ENCODE measurements at regions not wholly inside any gene's neighbourhood (a gene's known extent, or its start where the extent isn't known, plus 50 kb on each side); places are given as distances from the start of the nearest gene placed in this dataset.
"Not testable (repeated sequence)": the region's sequence is repeated elsewhere in the genome, so short reads cannot be mapped to it uniquely, and the experiment has no call there.

DNA sequence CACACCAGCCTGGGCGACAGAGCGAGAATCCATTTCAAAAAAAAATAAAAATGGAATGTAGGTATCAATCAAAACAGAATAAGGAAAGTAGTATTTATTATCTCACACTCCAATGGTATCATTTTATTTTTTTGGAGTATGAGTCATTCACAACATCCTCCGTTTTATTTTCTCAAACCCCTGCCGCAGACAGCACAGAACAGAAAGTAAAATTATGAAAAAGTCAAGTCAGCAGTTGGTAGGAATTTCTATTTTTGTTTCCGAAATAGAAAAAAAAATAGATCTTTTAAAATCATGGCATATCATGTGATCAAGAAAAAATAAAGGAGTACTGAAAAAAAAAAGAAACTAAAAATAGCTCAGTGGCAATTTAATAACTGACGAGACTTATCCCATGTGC is 490.7 kb upstream of the TENM3 start:
- no peak for ATAC-seq

DNA sequence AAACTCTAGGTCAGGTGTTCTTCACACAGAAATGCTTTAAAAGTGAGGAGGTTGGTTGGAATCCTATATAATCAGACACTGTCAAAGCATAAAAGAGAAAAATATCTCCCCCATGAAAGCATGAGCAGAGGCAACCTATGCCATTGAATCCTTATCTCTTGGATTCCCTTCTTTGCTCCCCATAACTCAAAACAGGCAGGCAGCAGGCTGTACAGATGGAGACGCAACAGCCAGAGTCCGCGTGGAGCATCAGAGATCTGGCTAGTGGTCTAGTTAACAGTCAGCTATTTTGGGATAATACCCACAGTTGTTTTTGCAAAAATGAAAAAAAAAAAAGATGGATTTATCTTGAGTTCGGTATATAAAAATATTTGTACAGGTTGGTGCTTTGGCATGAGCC is 490.0 kb upstream of the TENM3 start:
- ATAC-seq: no peak

DNA sequence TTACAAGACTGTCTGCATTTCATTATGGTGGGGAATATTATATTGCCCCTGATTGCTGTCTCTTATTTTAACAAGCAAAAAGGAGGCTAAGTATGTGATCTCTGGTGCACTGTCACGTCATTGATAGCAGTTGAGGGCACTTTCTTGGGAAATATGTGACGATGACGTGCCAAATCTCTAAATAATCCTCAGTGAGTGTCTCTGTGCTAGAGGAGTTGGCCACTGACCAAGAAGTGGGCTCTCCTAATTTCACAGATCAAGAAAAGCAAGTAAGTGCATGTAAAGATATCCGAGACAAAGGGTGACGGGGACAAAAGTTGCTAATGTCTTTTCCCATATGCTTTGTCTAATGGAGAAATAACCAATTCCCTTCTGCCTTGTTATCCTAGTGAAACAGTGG is 487.4 kb upstream of the TENM3 start:
- no peak for ATAC-seq

DNA sequence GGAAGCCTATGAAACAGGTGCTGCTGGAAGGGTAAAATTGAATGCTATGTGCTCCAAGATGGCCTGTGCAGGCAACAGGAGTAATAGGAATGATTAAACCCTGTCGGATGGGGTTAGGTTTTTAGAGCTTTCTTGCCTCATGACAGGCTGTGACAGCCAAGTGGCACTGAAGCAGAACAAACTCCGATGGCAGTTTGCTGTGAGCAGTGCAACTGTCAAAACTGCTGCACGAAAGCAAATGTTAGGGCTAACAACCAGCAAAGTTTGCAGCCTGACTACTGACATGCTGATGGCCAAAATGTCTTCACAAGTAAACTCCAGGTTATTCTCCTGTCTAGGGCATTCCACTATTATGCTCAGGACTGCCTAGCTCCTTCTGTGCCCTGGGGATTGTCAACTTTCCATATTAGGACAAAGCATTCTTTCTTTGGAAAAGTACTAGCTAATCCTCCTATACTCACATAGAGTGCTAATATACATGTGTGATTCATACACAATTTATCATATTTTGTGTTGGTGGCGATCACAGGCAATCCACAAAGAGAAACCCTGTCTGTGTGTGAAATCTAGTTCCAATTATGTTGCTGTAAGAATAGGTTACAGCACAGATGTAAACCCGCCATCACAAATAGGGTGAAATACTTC is 486.6 kb upstream of the TENM3 start:
- no peak for ATAC-seq

DNA sequence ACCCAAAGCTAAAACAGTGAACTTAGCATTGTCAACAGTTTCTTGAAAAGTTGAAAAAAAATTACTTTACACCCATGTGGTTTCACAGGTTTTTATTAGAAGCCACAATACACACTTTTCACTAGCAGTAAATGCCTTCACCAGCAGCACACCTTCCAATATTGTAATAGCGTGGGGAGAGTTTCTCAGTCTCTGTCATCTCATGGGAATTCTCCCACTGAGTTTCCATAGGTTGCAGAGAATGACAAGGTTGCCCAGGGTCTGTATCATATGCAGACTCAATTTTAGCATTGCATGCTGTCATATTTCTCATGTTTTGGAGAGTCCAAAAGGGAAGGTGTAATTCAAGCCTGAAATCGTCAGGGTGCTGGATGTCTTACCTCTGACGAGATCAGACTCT is 486.1 kb upstream of the TENM3 start:
- no peak for ATAC-seq

DNA sequence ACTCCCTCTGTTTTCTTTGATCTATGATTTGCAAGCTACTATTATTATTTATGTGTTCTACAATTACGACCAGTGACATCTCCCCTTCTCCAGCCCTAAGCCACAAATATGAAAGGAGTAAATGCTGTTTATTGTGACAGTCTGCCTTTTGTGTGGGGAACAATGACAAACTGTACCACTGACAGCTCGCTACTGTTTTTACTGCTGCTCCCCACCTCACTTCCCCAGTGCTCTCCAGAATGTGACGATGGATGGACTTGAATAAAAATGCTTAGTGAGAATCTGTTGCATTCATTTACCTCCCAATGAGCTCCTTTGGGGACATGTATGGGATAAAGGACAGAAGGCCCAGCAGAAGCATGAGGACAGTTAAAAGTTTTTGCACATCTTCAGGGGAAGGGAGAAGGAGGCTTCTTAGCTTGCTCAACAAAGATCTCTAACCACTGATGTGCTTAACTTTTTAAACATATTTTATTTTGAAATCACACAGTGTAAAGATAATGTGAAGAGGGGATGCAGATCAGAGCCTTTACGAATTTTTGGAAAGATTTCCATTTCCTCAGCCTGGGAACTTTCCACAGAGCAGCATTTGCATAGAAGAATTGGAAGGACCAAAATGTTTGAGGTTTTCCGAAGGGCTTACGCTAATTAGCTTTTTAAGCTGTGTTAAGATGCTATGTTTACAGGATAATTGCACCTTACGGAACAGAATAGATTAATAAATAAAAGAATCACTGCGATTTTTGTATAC is 485.1 kb upstream of the TENM3 start:
- ATAC-seq: no peak

DNA sequence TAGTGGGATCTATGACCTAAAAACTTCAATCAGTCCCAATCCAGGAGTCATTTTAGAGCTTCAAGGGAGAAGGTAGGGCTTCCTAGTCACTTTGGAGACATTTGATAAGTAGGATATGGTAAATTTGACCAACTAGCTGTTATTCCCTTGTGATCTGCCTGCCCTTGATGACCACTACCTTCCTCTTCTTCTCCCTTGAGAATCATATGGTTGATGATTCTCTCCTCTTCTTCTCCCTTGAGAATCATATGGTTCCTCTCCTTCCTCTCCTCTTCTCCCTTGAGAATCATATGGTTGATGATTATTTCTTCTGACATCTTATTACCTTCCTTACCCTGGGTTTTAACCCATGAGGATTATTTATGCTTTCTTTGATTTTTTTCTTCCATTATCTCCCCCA is 482.6 kb upstream of the TENM3 start:
- no peak for ATAC-seq

DNA sequence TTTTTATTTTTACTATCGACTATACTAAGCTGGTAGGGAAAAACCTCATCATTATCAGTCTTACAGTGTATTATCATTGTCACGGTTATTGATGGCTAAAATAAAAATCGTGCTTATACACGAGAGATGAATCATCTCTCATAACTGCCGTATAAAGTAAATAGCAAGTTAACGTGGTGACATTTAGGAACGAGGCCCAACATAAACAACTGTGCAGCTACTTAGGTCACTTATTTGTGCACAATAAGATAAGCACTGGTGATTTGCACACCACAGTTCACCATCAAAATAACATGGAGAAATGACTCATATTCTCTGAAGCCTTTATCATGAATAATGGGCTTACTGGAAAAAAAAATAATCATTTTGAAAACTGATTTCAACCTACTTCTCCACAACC is 482.0 kb upstream of the TENM3 start:
- no peak for ATAC-seq

DNA sequence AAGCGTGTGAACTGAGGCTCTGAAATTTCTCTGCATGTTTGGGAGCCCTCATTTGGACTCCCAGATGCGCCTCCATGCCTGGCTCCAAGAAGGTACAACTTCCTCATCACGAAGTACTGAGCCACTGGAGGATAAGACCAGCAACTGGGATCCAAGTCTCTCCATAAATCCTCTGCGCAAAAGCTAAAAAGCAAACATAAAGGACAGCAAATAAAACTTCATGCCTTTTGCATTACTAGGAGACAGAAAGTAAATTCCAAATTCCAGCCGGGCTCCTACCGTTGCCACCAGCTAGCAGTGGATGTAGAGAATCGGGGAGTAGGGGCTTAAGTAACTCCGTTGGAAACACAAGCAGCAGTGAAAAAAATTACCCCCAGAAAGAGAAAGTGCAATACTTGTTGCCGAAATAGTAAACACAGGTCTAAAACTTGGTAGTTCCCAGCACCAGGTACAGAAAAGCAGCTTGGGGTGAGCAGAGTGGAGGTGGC is 477.1 kb upstream of the TENM3 start:
- no peak for ATAC-seq

DNA sequence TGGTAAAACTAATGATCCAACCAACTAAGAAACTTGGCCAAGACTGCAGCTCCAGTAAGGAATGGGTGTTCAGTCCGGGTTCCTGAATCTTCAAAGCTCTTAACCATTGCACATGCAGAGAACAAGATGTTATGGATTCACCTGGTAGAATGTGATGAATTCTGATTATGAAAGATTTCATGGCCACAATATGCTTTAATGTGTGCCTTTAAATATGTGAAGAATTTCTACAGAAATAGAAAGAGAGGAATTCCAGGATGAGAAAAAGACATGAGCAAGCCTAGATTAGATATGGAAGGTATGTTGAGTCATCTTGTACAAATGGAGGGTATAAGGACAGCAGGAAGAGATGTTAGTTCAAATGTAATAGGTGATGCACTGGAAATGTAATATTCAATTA is 472.2 kb upstream of the TENM3 start:
- no peak for ATAC-seq

DNA sequence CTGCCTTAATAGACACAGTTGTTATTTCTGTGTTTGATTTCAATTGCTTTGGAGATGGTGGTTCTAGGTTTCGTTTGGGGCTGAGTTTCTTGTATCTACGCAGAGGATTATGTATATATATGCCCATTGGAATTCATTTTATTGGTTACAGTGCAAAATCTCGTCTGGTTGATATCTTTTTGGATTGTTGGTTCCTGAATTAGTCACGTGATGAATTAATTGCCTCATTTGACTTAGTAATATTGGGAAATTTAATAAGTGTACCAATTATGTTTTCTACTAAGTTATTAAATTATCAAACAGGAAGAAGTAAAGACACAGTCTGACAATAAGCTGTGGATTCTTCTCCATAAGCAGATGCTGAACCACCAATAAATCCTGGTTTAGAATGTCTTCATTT is 467.9 kb upstream of the TENM3 start:
- no peak for ATAC-seq

DNA sequence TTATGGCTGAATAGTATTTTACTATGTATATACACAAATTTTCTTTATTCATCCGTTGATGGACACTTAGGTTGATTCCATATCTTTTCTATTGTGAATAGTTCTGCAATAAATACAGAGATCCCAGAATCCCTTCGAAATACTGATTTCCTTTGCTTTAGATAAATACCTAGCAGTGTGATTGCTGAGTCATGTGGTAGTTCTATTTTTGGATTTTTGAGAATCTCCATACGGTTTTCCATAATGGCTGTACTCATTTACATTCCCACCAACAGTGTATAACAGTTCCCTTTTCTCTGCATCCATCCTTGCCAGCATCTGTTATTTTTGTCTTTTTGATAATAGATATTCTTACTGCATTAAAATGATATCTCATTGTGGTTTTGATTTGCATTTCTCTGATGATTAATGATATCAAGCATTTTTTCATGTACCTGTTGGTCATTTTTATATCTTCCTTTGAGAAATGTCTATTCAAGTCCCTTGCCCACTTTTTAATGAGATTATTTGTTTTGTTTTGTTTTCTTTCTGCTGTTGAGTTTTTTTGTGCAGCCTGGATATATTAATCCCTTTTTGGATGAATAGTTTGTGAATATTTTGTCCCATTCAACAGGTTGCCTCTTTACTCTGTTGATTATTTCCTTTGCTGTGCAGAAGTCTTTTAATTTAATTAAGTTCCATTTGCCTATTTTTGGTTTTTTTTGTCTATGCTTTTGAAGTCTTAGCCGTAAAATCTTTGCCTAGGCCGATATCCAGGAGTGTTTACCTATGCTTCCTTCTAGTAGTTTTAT is 466.7 kb upstream of the TENM3 start:
- no peak for ATAC-seq

DNA sequence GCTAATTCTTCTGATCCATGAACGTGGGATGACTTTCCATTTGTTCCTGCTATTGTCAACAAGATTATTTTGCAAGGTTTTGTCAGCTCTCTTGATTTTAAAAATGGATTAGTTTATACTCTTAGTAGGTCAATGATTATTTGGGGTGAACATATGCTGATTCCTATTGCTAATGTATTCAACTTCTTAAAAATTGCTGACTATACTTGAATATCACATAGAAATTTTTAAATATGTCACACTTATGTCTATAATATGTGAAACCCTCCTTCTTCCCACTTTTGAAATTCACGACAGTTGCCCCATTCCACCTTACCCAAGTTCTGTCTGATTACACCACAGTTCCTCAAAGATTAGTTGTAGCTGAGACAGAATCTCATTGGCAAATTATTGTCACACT is 465.7 kb upstream of the TENM3 start:
- no peak for ATAC-seq

DNA sequence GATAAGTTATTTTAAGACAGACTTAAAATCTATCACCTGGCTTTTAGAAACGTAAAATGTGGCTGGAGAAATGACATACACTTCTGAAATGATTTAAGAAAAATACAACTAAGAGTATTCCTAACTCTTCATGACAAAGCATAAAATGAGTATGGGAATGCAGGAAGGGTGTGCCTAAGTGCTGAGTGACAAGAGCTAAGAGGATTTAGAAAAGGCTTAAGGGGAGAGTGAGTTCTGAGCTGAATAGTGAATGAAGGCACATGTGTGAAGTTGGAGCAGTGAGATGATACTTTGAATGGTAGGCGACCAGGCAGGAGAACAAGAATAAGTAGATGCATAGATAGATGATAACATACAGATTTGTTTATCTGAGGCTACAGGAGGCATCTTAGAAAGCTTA is 458.3 kb upstream of the TENM3 start:
- no peak for ATAC-seq

DNA sequence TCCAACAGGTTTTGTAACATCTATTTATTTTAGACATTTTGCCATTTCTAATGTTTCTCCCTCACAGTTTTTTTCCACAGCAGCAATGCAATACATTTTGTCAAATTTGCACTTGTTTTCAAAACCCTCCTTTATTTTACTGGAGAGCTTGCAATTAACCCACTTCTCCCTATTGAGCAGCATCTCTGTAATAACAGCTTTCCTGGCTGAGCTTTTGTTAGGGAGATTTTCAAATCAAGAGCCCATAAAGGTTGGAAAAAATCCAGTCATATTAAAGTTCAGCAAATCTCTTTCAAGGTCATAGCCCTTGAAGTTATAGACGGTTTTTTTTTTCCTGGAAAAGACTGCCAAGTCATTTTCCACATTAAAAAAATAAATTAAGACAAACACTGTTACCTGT is 450.6 kb upstream of the TENM3 start:
- no peak for ATAC-seq

DNA sequence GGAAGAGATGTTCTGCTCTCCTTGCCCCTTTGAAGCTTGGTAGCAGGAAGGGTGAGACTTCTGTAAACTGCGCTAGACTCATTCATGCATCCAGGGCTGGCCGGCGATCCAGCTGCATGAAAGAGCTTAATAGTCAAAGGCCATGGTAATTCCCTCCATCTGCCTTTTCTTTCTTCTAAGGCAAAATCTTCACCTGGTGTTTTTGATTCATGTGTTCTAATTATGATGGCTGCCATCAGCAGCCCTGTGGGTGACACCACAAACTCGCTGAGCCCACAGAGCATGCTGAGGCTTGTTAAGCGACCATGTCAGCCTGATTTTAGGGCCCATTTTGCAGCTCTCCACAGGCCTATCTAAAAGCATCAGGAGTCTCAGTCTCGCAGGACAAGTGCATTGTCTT is 450.1 kb upstream of the TENM3 start:
- ATAC-seq: no peak

DNA sequence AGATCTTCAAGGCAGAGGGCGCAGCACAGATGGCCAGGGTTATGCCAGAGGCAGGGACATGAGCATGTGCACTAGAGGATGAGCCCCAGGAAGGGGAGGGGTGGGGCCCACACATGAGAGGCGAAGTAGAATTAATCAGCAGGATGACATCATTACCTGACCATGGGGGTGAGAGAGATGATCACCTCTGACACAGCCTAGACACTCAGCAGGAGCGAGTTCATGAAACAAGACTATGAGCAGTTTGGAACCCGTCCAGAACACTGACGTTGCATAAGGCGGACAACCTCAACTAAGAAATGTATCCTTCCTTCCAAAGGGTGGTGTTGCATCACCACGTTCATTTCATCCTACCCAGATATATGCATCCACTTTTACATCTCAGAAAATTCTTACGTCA is 446.7 kb upstream of the TENM3 start:
- no peak for ATAC-seq

DNA sequence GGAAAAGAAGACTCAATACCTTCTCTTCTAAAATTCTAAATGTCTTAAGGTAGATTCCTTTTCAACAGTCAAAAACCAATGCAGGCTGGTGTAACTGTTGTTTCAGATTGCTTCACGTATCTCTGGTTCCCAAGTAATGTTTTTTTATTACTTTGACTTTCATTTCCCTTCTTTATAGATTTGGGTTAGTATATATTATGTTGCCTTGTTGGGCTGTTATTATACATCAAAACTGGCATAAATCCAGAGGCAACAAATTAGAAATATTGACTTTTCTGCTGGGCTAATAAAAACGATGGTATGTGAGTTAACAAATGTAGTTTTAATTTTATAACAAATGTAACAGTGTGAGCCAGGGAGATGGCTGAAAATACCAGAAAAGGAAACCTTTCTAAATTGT is 444.7 kb upstream of the TENM3 start:
- no peak for ATAC-seq

DNA sequence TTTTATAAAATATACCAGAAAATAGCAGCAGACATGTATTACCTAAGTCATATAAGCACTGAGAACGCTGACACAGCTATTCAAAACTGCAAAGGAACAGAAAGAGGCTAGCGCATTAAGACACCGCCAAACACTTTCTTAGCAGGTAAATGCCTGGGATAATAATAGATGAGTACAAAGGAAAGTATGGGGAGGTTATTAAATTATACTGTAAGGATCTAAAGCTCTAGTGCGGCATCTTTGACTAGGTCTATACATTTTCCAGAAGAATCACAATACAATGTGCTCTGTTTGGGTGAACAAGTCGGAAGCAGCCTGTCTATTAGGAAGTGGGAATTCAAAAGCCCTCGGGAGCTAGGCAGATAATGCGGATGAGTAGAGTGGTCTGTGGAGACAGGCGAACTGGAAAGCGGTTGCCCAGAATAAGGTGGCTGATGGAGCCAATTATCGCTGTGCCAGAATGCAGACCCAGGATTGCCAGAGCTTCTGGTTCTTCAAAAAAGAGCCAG is 443.6 kb upstream of the TENM3 start:
- no peak for ATAC-seq

DNA sequence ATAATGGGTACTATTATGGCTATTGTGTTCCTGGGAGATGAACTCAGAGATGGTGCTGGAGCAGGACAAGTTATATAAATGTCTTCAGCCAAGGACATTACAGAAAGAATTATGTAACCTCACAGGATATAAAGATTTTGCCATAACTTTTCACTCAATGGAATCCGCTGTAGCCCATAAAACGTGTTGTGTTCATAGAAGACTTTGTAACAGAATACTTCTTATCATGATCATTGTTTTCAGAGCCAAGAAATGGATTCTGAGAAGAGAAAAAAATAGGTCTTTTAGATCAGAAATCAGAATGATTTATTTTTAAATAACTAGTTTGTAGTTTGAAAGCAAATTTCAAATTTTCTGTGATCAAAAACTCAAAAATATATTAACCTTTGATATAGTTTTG is 441.0 kb upstream of the TENM3 start:
- ATAC-seq: no peak

DNA sequence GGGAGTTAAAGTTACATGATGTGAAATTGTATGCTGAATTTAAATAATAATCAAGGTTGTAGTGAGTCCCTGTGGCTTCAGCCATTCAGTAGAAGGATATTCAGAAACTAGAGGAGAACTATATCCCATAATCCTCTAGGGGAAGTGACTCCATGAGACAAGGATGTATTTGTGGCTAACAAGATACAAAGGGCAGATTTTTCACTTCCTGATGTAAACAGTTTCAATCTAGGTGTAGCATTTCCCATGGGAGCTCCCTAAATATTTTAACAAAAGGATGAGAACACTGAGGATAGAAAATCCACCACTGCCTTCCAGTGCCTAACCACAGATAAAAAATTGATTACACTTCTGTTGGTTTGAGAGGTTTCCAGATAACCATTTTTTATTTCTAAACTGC is 435.4 kb upstream of the TENM3 start:
- ATAC-seq: no peak

DNA sequence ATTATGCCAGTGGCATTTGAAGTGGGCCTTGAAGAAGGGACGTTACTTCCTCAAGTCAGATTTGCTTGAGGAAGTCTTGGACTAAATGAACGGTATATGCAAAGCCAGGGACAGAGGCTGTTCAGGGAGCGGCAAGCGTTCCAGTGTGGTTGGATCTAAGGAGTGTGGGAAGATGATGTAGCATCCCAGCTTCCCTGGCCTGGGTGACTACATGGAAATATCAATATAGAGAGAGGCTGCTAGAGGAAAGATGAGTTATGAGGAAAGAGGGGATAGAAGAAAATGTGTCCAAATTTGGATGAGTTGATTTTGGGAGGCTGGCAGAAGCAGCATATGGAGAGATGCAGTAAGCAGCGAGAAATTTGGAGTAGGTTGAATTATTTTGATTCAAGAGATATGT is 432.5 kb upstream of the TENM3 start:
- ATAC-seq: no peak

DNA sequence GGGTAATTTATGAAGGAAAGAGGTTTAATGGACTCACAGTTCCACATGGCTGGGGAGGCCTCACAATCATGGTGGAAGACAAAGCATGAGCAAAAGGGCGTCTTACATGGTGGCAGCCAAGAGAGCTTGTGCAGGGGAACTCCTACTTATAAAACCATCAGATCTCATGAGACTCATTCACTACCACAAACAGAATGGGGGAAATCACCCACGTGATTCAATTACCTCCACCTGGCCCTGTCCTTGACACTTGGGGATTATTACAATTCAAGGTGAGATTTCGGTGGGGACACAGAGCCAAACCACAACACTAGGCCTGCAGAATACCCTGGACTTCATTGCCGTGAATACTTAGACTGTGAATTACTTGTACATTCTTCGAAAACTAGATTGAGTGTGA is 431.7 kb upstream of the TENM3 start:
- ATAC-seq: not testable (repeated sequence)

DNA sequence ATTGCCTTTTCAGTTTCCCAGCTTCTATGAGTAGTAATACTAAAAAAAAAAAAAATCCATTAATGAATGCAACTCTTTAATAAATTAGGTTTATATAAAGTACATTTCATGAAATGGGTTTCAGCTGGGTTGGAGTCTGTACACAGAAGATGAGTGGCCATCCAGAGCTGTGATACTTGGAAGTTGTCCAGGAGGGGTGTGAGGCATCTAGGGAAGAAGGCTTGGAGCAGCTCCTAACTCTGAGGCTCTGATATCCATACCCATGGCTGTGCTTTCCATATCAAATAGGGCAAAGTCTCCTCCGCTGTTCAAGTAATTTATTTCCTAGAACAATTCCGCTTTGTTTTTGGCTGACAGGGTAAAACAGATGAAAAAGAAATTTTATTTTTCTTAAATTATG is 423.3 kb upstream of the TENM3 start:
- no peak for ATAC-seq

All from activated CD4-positive, CD25-positive, alpha-beta regulatory T cell treated with anti-CD3 and anti-CD28 coated beads, Interleukin-2, amount 50 U/mL, for 24 hours (primary cell).